Naive B cell (primary cell): ENCODE measurements at regions not wholly inside any gene's neighbourhood (a gene's known extent, or its start where the extent isn't known, plus 50 kb on each side); places are given as distances from the start of the nearest gene placed in this dataset.

Experiments
- ATAC-seq, 2 donors: fragments of 150-1000 bp; cut with Tn5 transposase; 2 replicates each; pipeline ENCODE4 v1.10.0; 2021; ENCODE audit warnings: low read depth in 2 of 2, mild to moderate bottlenecking in 2 of 2, moderate library complexity in 2 of 2
- DNase-seq: peaks from one replicate; pipeline ENCODE4 v3.0.0; 2022
- H3K27ac Mint-ChIP-seq, 6 donors: one replicate each; pipeline ENCODE4 v1.8.0; 2020 to 2022; ENCODE audit warnings: mild to moderate bottlenecking in 6 of 6, mixed read lengths in 6 of 6, moderate library complexity in 5 of 6, inconsistent platforms in 2 of 6
- H3K27me3 Mint-ChIP-seq, 3 donors: one replicate each; pipeline ENCODE4 v1.8.0; 2021 to 2022; ENCODE audit warnings: mixed read lengths in 3 of 3, mild to moderate bottlenecking in 1 of 3
- H3K36me3 Mint-ChIP-seq, 2 donors: one replicate each; pipeline ENCODE4 v1.8.0; 2020 to 2022; ENCODE audit warnings: mixed read lengths in 2 of 2, inconsistent platforms in 1 of 2, mild to moderate bottlenecking in 1 of 2
- H3K4me1 Mint-ChIP-seq, 3 donors: one replicate each; pipeline ENCODE4 v1.8.0; 2020 to 2022; ENCODE audit warnings: mixed read lengths in 3 of 3, inconsistent platforms in 1 of 3, mild to moderate bottlenecking in 1 of 3, moderate library complexity in 1 of 3
- H3K4me3 Mint-ChIP-seq, 8 donors: one replicate each; pipeline ENCODE4 v1.8.0; 2020 to 2022; ENCODE audit warnings: mild to moderate bottlenecking in 8 of 8, mixed read lengths in 8 of 8, moderate library complexity in 8 of 8, inconsistent platforms in 2 of 8
- H3K9me3 Mint-ChIP-seq, 7 donors: one replicate each; pipeline ENCODE4 v1.8.0; 2020 to 2022; ENCODE audit warnings: mixed read lengths in 7 of 7, mild to moderate bottlenecking in 5 of 7, inconsistent platforms in 2 of 7, moderate library complexity in 1 of 7

GRCh38 chr2:138219961-138220360 lies 255.7 kb downstream of the HNMT start:
- H3K4me1 Mint-ChIP-seq = no peaks in the 10 kb centered on the region
- no peaks in the 10 kb centered on the region for H3K36me3 Mint-ChIP-seq
- H3K27ac Mint-ChIP-seq = peak overlapping the region in 1 of 6 donors; percentile 11
- peaks cover 0 to 5% (median 0%) of the 10 kb centered on the region in 7 donors for H3K9me3 Mint-ChIP-seq
- ATAC-seq (no peak), DNase-seq (no peak)
- H3K4me3 Mint-ChIP-seq = no peak overlapping the region
- H3K27me3 Mint-ChIP-seq = no peaks in the 10 kb centered on the region

DNA sequence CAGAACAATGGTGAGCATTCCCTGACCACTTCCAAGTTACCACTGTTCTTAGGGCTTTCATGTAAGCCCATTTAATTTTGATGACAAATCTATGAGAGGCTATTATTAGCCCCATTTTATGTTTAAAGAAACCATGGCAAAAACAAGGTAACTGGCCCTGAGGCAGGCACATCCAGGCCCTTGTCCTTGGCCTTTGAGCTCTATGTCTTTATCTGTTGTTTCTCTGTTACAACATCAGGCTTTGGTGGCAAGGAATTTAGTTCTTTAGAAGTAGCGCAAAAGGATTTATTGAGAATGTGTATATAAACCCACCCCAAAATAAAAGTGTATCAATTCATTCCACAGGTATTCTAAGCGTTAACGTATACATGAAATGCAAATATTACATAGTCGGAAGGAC lies 257.1 kb downstream of the HNMT start:
- ATAC-seq (no peak), DNase-seq (no peak)
- no peaks in the 10 kb centered on the region for H3K27me3 Mint-ChIP-seq
- peaks cover 0 to 5% (median 0%) of the 10 kb centered on the region in 7 donors for H3K9me3 Mint-ChIP-seq
- H3K4me3 Mint-ChIP-seq = no peak overlapping the region
- no peak overlapping the region for H3K27ac Mint-ChIP-seq
- H3K4me1 Mint-ChIP-seq = no peaks in the 10 kb centered on the region
- no peaks in the 10 kb centered on the region for H3K36me3 Mint-ChIP-seq

DNA sequence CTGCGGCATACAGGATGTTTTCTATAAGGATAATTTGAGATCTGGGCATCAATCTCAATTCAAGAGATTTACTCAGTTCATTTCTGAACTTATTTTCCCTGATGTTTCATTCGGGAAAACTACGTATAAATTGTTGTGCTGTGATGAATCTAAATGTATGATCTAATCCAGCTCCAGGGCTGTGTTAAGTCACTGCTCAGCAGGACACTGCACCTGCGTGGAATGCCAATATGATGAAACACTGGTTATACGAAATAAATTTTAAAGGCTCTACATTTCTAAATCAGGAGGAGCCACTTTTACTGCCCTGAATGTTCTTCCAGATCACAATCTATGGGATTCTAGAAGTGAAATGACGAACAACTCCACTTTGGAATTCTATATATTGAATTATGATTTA lies 259.0 kb downstream of the HNMT start:
- no peak overlapping the region for H3K27ac Mint-ChIP-seq
- peaks cover 0 to 5% (median 0%) of the 10 kb centered on the region in 7 donors for H3K9me3 Mint-ChIP-seq
- no peak for DNase-seq
- H3K27me3 Mint-ChIP-seq = no peaks in the 10 kb centered on the region
- H3K36me3 Mint-ChIP-seq = no peaks in the 10 kb centered on the region
- no peak overlapping the region for H3K4me3 Mint-ChIP-seq
- ATAC-seq = no peak
- H3K4me1 Mint-ChIP-seq = no peaks in the 10 kb centered on the region

GRCh38 chr2:138227195-138227594 lies 262.9 kb downstream of the HNMT start:
- Mint-ChIP-seq H3K27me3 (no peaks in the 10 kb centered on the region), H3K27ac (no peak overlapping the region), H3K4me1 (no peaks in the 10 kb centered on the region), H3K4me3 (no peak overlapping the region), H3K36me3 (no peaks in the 10 kb centered on the region), H3K9me3 (no peaks in the 10 kb centered on the region)
- DNase-seq = no peak
- no peak for ATAC-seq

GRCh38 chr2:138228101-138228500 lies 263.8 kb downstream of the HNMT start:
- no peak for DNase-seq
- H3K27ac Mint-ChIP-seq = no peak overlapping the region
- no peak for ATAC-seq
- H3K9me3 Mint-ChIP-seq = no peaks in the 10 kb centered on the region
- H3K36me3 Mint-ChIP-seq = no peaks in the 10 kb centered on the region
- no peaks in the 10 kb centered on the region for H3K4me1 Mint-ChIP-seq
- H3K4me3 Mint-ChIP-seq = no peak overlapping the region
- H3K27me3 Mint-ChIP-seq = no peaks in the 10 kb centered on the region

DNA sequence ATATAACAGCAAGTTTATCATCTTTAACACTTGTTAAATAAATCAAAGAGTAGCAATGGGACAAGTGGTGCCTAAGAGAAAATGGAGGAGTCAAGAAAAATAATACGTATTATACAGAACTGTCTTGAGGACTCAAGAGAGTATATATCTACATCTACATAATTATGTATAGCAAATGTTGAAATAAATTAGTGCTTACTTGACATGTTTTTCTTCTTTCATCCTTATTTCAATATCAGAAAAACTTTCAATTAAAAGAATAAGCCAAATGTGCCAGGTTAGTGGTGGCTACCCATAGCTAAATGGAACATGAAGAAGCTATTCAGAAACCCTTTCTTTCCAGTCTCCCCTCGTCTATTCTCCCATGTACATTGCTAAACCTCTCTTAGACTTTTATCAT lies 267.3 kb upstream of the SPOPL start:
- H3K4me3 Mint-ChIP-seq = no peak overlapping the region
- no peaks in the 10 kb centered on the region for H3K36me3 Mint-ChIP-seq
- H3K27me3 Mint-ChIP-seq = no peaks in the 10 kb centered on the region
- ATAC-seq (no peak), DNase-seq (no peak)
- H3K9me3 Mint-ChIP-seq = no peaks in the 10 kb centered on the region
- H3K4me1 Mint-ChIP-seq = peaks cover 0 to 2% (median 0%) of the 10 kb centered on the region in 3 donors
- no peak overlapping the region for H3K27ac Mint-ChIP-seq

- no peak for DNase-seq
- H3K4me3 Mint-ChIP-seq = no peak overlapping the region
- H3K27ac Mint-ChIP-seq = no peak overlapping the region
- H3K27me3 Mint-ChIP-seq = no peaks in the 10 kb centered on the region
- H3K36me3 Mint-ChIP-seq = no peaks in the 10 kb centered on the region
- no peaks in the 10 kb centered on the region for H3K9me3 Mint-ChIP-seq
- no peak for ATAC-seq
- H3K4me1 Mint-ChIP-seq = peaks cover 0 to 2% (median 0%) of the 10 kb centered on the region in 3 donors
Observed at GRCh38 chr2:138235041-138235440, 266.5 kb upstream of the SPOPL start.

DNA sequence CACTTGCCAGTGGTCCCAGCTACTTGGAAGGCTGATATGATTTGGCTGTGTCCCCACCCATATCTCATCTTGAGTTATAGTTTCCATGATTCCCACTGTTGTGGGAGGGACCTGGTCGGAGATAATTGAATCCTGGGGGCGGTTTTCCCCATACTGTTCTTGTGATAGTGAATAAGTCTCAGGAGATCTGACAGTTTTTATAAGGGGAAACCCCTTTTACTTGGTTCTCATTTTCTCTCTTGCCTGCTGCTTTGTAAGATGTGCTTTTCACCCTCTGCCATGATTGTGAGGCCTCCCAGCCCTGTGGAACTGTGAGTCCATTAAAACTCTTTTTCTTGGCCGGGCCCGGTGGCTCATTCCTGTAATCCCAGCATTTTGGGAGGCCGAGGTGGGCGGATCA lies 265.4 kb upstream of the SPOPL start:
- ATAC-seq (no peak), DNase-seq (no peak)
- Mint-ChIP-seq H3K27ac (no peak overlapping the region), H3K27me3 (no peaks in the 10 kb centered on the region), H3K4me3 (peak overlapping the region in 1 of 8 donors; percentile 8), H3K9me3 (no peaks in the 10 kb centered on the region), H3K4me1 (peaks cover 0 to 2% (median 0%) of the 10 kb centered on the region in 3 donors), H3K36me3 (no peaks in the 10 kb centered on the region)

- Mint-ChIP-seq H3K4me1 (peaks cover 0 to 2% (median 0%) of the 10 kb centered on the region in 3 donors), H3K27me3 (no peaks in the 10 kb centered on the region), H3K36me3 (no peaks in the 10 kb centered on the region), H3K9me3 (peaks cover 0 to 4% (median 0%) of the 10 kb centered on the region in 7 donors), H3K27ac (no peak overlapping the region), H3K4me3 (no peak overlapping the region)
- ATAC-seq (no peak), DNase-seq (no peak)
Observed at GRCh38 chr2:138237667-138238384, 263.7 kb upstream of the SPOPL start.

DNA sequence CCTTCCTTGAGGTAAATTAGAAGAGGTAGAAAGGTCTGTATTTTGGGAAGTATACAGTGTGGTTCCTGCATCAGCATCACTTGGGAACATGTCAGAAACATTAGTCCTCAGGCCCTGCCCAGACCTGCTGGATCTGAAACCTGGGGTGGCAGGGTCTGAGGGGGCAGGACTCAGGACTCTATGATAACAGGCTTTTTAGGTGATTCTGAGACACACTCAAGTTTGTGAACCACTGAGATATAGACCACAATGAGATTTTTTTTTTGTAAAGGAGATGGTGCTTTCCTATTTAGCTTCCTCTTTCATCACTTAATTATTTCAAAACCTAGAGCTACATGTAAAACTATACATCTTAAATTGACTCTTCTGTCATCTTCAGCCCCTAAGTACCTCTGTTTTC lies 262.7 kb upstream of the SPOPL start:
- Mint-ChIP-seq H3K27me3 (no peaks in the 10 kb centered on the region), H3K27ac (peak overlapping the region in 1 of 6 donors; percentile 16), H3K4me3 (no peak overlapping the region), H3K36me3 (no peaks in the 10 kb centered on the region), H3K4me1 (peaks cover 0 to 2% (median 0%) of the 10 kb centered on the region in 3 donors), H3K9me3 (peaks cover 0 to 4% (median 0%) of the 10 kb centered on the region in 7 donors)
- ATAC-seq = no peak
- no peak for DNase-seq

DNA sequence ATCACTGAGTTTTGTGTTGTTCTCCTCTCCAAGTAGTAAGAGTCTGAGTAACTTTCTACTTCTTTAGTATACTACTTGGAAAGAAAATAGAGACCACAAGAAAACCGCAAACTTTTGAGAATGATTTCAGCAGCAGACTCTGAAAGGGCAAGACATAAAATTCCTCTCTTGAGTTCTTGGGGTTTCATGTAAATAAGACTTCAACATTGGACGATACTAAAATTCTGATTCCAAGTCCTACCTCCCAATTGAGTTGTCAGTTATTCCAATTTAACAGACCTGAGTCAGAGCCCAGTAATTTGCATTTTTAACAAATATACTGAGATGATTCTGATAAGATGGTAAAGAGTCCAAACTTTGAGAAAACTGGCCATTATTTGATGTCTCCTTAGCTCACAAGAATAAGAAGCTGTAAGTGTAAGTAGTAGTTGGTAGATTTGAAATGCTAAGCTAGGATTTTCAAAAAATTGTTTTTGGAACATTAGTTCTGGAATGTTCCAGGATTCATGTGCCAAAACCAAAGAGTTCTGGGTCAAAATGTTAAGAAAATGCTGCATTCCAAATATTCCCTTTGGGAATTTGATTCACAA lies 261.6 kb upstream of the SPOPL start:
- no peak for DNase-seq
- Mint-ChIP-seq H3K36me3 (no peaks in the 10 kb centered on the region), H3K4me3 (no peak overlapping the region), H3K9me3 (peaks cover 0 to 4% (median 0%) of the 10 kb centered on the region in 7 donors), H3K4me1 (peaks cover 0 to 2% (median 0%) of the 10 kb centered on the region in 3 donors), H3K27me3 (no peaks in the 10 kb centered on the region), H3K27ac (no peak overlapping the region)
- no peak for ATAC-seq

DNA sequence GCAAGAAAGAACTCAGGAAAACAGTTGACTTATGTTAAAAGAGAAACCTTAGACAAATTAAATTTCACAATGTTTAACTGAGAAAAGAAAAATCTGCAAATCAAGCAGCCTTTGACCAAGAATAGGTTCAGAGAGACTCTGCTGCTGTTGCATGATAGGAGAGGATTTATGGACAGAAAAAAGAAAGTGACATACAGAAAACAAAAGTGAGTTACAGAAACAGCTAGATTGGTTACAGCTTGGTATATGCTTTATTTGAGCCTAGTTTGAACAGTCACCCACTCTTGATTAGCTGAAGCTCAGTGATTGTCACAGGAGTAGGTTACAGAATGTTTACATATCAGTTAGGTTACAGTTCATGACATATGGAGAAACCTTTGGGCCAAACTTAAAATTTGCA lies 258.2 kb upstream of the SPOPL start:
- Mint-ChIP-seq H3K36me3 (no peaks in the 10 kb centered on the region), H3K4me3 (no peak overlapping the region), H3K9me3 (peaks cover 0 to 4% (median 0%) of the 10 kb centered on the region in 7 donors), H3K27me3 (no peaks in the 10 kb centered on the region), H3K27ac (no peak overlapping the region), H3K4me1 (no peaks in the 10 kb centered on the region)
- ATAC-seq = no peak
- no peak for DNase-seq

DNA sequence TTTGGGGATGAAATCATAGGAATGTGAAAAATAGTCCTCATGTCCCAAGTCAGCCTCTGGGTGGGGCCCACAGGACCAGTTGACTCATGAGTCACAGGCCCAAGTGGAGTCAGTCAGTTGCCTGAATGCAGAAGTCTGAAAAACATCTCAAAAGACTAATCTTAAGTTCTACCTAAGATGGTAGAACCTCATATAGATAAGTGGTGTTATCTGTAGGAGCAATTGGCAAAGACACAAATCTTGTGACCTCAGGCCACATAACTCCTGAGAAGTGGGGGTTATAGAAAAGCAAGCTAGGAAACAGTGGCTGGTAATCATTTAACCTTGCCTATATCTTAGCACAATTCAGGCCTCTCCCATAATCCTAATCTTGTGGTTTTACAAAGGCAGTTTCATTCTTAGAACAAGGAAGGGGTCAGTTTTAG lies 257.1 kb upstream of the SPOPL start:
- no peaks in the 10 kb centered on the region for H3K36me3 Mint-ChIP-seq
- ATAC-seq = no peak
- H3K27me3 Mint-ChIP-seq = no peaks in the 10 kb centered on the region
- no peak for DNase-seq
- no peak overlapping the region for H3K27ac Mint-ChIP-seq
- H3K9me3 Mint-ChIP-seq = peaks cover 0 to 4% (median 0%) of the 10 kb centered on the region in 7 donors
- no peaks in the 10 kb centered on the region for H3K4me1 Mint-ChIP-seq
- no peak overlapping the region for H3K4me3 Mint-ChIP-seq

DNA sequence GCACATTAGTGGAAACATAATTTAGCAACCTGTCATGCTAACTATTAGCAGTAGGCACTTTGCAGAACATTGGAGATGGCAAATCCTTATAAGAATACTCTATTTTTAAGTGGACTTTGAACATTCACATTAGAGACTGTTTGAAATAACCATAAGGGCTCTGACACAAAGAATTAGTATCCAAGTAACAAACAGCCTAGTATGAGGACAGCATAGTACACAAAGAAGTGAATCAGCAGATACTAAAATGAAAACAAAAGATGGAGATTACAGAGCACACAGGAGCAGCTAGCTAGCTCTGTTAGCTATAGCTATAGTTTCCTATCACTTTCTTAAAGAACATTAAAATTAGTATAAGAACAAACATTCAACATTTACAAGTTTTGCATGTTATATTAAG lies 256.3 kb upstream of the SPOPL start:
- Mint-ChIP-seq H3K4me1 (no peaks in the 10 kb centered on the region), H3K27ac (no peak overlapping the region), H3K27me3 (no peaks in the 10 kb centered on the region), H3K9me3 (peaks cover 0 to 4% (median 0%) of the 10 kb centered on the region in 7 donors), H3K4me3 (no peak overlapping the region), H3K36me3 (no peaks in the 10 kb centered on the region)
- no peak for DNase-seq
- no peak for ATAC-seq
